HEK293 (cell line): ENCODE measurements at regions not wholly inside any gene's neighbourhood (a gene's known extent, or its start where the extent isn't known, plus 50 kb on each side); places are given as distances from the start of the nearest gene placed in this dataset.

Source experiments
- CTCF ChIA-PET: fragments of 350-600 bp; formaldehyde crosslinking; extraction: SDS; loops from one replicate; lab custom pipeline; 2021; ENCODE audit warnings: antibody characterized with exemption; lab: Yijun Ruan, JAX
- POLR2A ChIA-PET: fragments of 300-600 bp; formaldehyde crosslinking; extraction: SDS; loops from one replicate; lab custom pipeline; 2020; ENCODE audit warnings: antibody characterized with exemption, inconsistent platforms; lab: Yijun Ruan, JAX
- H3K27ac ChIP-seq: fragments of 200-500 bp; sonication (Bioruptor generic); 2 replicates; pipeline ENCODE4 v1.5.1; 2014; ENCODE audit warnings: low read depth, low read length, control low read depth, inconsistent platforms; ENCODE audit errors: extremely low read depth
- H3K36me3 ChIP-seq, 2 experiments: fragments of 200-500 bp in 1 of 2; sonication (Bioruptor generic) in 1 of 2; 1 replicate in 1 of 2; 2 replicates in 1 of 2; pipeline ENCODE4 v1.5.1; 2014 to 2017; ENCODE audit warnings: inconsistent platforms in 2 of 2, low read length in 2 of 2; ENCODE audit not compliant: control insufficient read depth in 2 of 2, insufficient read depth in 1 of 2
- H3K4me1 ChIP-seq: fragments of 200-500 bp; sonication (Bioruptor generic); 2 replicates; pipeline ENCODE4 v1.5.1; 2014; ENCODE audit warnings: mild to moderate bottlenecking, low read length, inconsistent platforms; ENCODE audit not compliant: control insufficient read depth, insufficient read depth
- H3K4me3 ChIP-seq: 2 replicates; pipeline ENCODE4 v1.5.1; 2011; ENCODE audit warnings: low read depth, mild to moderate bottlenecking, control low read depth, low read length, moderate library complexity
- H3K9me3 ChIP-seq: fragments of 200-500 bp; sonication (Bioruptor generic); 2 replicates; pipeline ENCODE4 v1.5.1; 2014; ENCODE audit warnings: low read depth, low read length, inconsistent platforms; ENCODE audit not compliant: control insufficient read depth, insufficient read depth
- GLIS1 ChIP-seq: fragments of 450-650 bp; formaldehyde crosslinking; IDR thresholded peaks from 2 replicates; pipeline ENCODE4 v1.5.1; 2016; ENCODE audit warnings: missing biosample characterization, missing genetic modification characterization
- KLF7 ChIP-seq: fragments of 450-650 bp; formaldehyde crosslinking; IDR thresholded peaks from 2 replicates; pipeline ENCODE4 v1.5.1; 2016; ENCODE audit warnings: missing biosample characterization, missing genetic modification characterization, borderline replicate concordance
- MEIS1 ChIP-seq: sonication (generic); formaldehyde crosslinking; IDR thresholded peaks from 2 replicates; pipeline ENCODE4 v1.8.1; 2022; ENCODE audit warnings: missing genetic modification reagents, mild to moderate bottlenecking, borderline replicate concordance
- ZBTB10 ChIP-seq: fragments of 450-650 bp; formaldehyde crosslinking; IDR thresholded peaks from 2 replicates; pipeline ENCODE4 v1.5.1; 2016; ENCODE audit warnings: missing biosample characterization, missing genetic modification characterization
- ZBTB17 ChIP-seq: fragments of 450-650 bp; formaldehyde crosslinking; IDR thresholded peaks from 2 replicates; pipeline ENCODE4 v1.5.1; 2016; ENCODE audit warnings: missing biosample characterization, missing genetic modification characterization
- ZBTB21 ChIP-seq: fragments of 450-650 bp; formaldehyde crosslinking; IDR thresholded peaks from 2 replicates; pipeline ENCODE4 v1.5.1; 2017; ENCODE audit warnings: missing biosample characterization, missing genetic modification characterization
- ZBTB26 ChIP-seq: fragments of 450-650 bp; formaldehyde crosslinking; optimal IDR thresholded peaks from 2 replicates; pipeline ENCODE3; 2016; ENCODE audit warnings: missing biosample characterization, mild to moderate bottlenecking, missing genetic modification characterization
- ZBTB7A ChIP-seq: fragments of 450-650 bp; formaldehyde crosslinking; IDR thresholded peaks from 2 replicates; pipeline ENCODE4 v1.5.1; 2016; ENCODE audit warnings: low read depth, missing biosample characterization, missing genetic modification characterization
- ZFP37 ChIP-seq: fragments of 450-650 bp; formaldehyde crosslinking; IDR thresholded peaks from 2 replicates; pipeline ENCODE4 v1.5.1; 2016; ENCODE audit warnings: missing biosample characterization, missing genetic modification characterization
- ZNF114 ChIP-seq: fragments of 450-650 bp; formaldehyde crosslinking; IDR thresholded peaks from 2 replicates; pipeline ENCODE4 v1.5.0; 2017; ENCODE audit warnings: missing biosample characterization, missing genetic modification characterization
- ZNF121 ChIP-seq: fragments of 450-650 bp; formaldehyde crosslinking; IDR thresholded peaks from 2 replicates; pipeline ENCODE4 v1.5.1; 2016; ENCODE audit warnings: missing biosample characterization, missing genetic modification characterization
- ZNF169 ChIP-seq: fragments of 450-650 bp; formaldehyde crosslinking; IDR thresholded peaks from 2 replicates; pipeline ENCODE4 v1.5.1; 2016; ENCODE audit warnings: missing biosample characterization, missing genetic modification characterization
- ZNF23 ChIP-seq: fragments of 450-650 bp; formaldehyde crosslinking; IDR thresholded peaks from 2 replicates; pipeline ENCODE4 v1.5.1; 2016; ENCODE audit warnings: missing biosample characterization, missing genetic modification characterization, borderline replicate concordance
- ZNF239 ChIP-seq: fragments of 450-650 bp; formaldehyde crosslinking; IDR thresholded peaks from 2 replicates; pipeline ENCODE4 v1.5.1; 2016; ENCODE audit warnings: missing biosample characterization, missing genetic modification characterization
- ZNF266 ChIP-seq: fragments of 450-650 bp; formaldehyde crosslinking; IDR thresholded peaks from 2 replicates; pipeline ENCODE4 v1.5.1; 2016; ENCODE audit warnings: missing biosample characterization, missing genetic modification characterization, low read depth
- ZNF274 ChIP-seq, 2 experiments: fragments of 200-500 bp in 1 of 2; fragments of 450-650 bp in 1 of 2; sonication (Bioruptor generic) in 1 of 2; formaldehyde crosslinking in 1 of 2; IDR thresholded peaks; 2 replicates each; pipeline versions ENCODE4 v1.5.1 to v1.6.1; 2014 to 2016; ENCODE audit warnings: borderline replicate concordance in 1 of 2, inconsistent platforms in 1 of 2, low read length in 1 of 2, missing biosample characterization in 1 of 2, missing genetic modification characterization in 1 of 2
- ZNF311 ChIP-seq: fragments of 450-650 bp; formaldehyde crosslinking; IDR thresholded peaks from 2 replicates; pipeline ENCODE4 v1.5.1; 2017; ENCODE audit warnings: missing biosample characterization, missing genetic modification characterization, borderline replicate concordance
- ZNF324 ChIP-seq: fragments of 450-650 bp; formaldehyde crosslinking; IDR thresholded peaks from 2 replicates; pipeline ENCODE4 v1.5.1; 2016; ENCODE audit warnings: missing biosample characterization, missing genetic modification characterization
- ZNF37A ChIP-seq: fragments of 450-650 bp; IDR thresholded peaks from 2 replicates; pipeline ENCODE4 v1.5.1; 2018; ENCODE audit warnings: missing biosample characterization, missing genetic modification characterization
- ZNF404 ChIP-seq: fragments of 450-650 bp; formaldehyde crosslinking; IDR thresholded peaks from 2 replicates; pipeline ENCODE4 v1.5.1; 2017; ENCODE audit warnings: missing biosample characterization, missing genetic modification characterization
- ZNF548 ChIP-seq: fragments of 450-650 bp; formaldehyde crosslinking; IDR thresholded peaks from 2 replicates; pipeline ENCODE4 v1.5.1; 2016; ENCODE audit warnings: missing biosample characterization, missing genetic modification characterization
- ZNF561 ChIP-seq: fragments of 450-650 bp; IDR thresholded peaks from 2 replicates; pipeline ENCODE4 v1.5.1; 2018; ENCODE audit warnings: missing biosample characterization, missing genetic modification characterization, borderline replicate concordance
- ZNF596 ChIP-seq: fragments of 450-650 bp; IDR thresholded peaks from 2 replicates; pipeline ENCODE4 v1.5.0; 2018; ENCODE audit warnings: missing biosample characterization, mild to moderate bottlenecking, missing genetic modification characterization, moderate library complexity
- ZNF670 ChIP-seq: fragments of 450-650 bp; formaldehyde crosslinking; IDR thresholded peaks from 2 replicates; pipeline ENCODE4 v1.5.1; 2016; ENCODE audit warnings: missing biosample characterization, missing genetic modification characterization, low read depth
- ZNF792 ChIP-seq: fragments of 450-650 bp; formaldehyde crosslinking; IDR thresholded peaks from 2 replicates; pipeline ENCODE4 v1.5.1; 2016; ENCODE audit warnings: missing biosample characterization, missing genetic modification characterization
- ZSCAN16 ChIP-seq: fragments of 450-650 bp; formaldehyde crosslinking; IDR thresholded peaks from 2 replicates; pipeline ENCODE4 v1.5.1; 2016; ENCODE audit warnings: missing biosample characterization, missing genetic modification characterization
- TF ChIP-seq, protein P1 (sequence below): fragments of 450-650 bp; formaldehyde crosslinking; IDR thresholded peaks from 2 replicates; pipeline ENCODE4 v1.5.1; 2017; ENCODE audit warnings: missing biosample characterization, missing genetic modification characterization
- TF ChIP-seq, protein P2 (sequence below): fragments of 450-650 bp; formaldehyde crosslinking; IDR thresholded peaks from 2 replicates; pipeline ENCODE4 v1.5.1; 2017; ENCODE audit warnings: missing biosample characterization, missing genetic modification characterization
- TF ChIP-seq, protein P3 (sequence below): fragments of 450-650 bp; formaldehyde crosslinking; IDR thresholded peaks from 2 replicates; pipeline ENCODE4 v1.5.1; 2016; ENCODE audit warnings: missing biosample characterization, missing genetic modification characterization

DNA sequence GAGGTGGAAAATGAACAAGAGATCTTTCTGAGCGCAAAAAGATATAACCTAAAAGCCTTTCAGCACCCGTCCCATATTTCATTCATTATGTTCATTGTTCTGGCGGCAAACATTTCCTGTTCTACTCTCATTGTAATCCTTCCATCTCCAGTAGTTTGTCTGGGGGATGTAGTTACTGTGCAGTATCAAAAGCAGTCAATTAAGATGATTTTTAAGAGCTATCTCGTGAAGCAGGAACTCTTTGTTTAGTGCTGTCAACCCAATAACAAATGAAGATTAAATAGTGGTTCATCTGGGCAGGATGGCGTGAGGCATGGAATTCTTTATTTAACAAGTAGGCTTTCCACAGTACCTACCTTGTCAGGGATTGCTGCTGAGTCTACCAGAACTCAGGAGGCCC lies 876.7 kb downstream of the HACE1 start:
- H3K27ac ChIP-seq, result no peak overlapping the region
- POLR2A ChIA-PET, result no interaction called here
- no peak overlapping the region for H3K4me3 ChIP-seq

DNA sequence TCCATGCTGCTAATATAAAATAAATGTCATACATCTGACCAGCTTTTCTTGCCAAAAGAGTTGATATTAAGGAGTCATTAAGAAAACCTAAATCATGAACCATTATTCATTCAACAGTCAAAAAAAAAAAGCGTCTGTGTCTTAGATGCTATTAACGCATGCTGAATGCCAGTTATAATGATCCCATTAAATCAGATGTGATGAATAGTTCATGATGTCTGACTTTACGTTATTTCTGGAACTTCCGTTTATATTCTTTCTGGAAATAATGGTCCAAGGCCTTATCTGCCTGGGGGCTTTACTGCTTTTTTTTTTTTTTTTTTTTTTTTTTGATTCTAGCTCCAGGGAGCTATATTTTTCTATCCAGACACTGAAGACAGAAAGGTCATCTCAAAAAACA lies 877.1 kb downstream of the HACE1 start:
- Histone ChIP-seq H3K4me3 (no peak overlapping the region), H3K9me3 (no peaks in the 10 kb centered on the region), H3K36me3 (no peaks in the 10 kb centered on the region), H3K27ac (no peak overlapping the region), H3K4me1 (no peaks in the 10 kb centered on the region)
- ChIA-PET POLR2A (no interaction called here), CTCF (no interaction called here)
- TF ChIP-seq ZBTB10 (tag by site-specific recombination), result no peak
- TF ChIP-seq ZNF561 (tag by site-specific recombination), result no peak
- TF ChIP-seq ZBTB7A (tag by site-specific recombination), result no peak
- TF ChIP-seq ZNF239 (tag by site-specific recombination), result no peak
- TF ChIP-seq ZNF596 (tag by site-specific recombination), result no peak
- TF ChIP-seq ZNF23 (tag by site-specific recombination), result no peak
- no peak for TF ChIP-seq ZNF548
- TF ChIP-seq ZNF169, result no peak
- no peak for TF ChIP-seq ZNF404 (tag by site-specific recombination)
- no peak for TF ChIP-seq MEIS1
- TF ChIP-seq, protein P1, sequence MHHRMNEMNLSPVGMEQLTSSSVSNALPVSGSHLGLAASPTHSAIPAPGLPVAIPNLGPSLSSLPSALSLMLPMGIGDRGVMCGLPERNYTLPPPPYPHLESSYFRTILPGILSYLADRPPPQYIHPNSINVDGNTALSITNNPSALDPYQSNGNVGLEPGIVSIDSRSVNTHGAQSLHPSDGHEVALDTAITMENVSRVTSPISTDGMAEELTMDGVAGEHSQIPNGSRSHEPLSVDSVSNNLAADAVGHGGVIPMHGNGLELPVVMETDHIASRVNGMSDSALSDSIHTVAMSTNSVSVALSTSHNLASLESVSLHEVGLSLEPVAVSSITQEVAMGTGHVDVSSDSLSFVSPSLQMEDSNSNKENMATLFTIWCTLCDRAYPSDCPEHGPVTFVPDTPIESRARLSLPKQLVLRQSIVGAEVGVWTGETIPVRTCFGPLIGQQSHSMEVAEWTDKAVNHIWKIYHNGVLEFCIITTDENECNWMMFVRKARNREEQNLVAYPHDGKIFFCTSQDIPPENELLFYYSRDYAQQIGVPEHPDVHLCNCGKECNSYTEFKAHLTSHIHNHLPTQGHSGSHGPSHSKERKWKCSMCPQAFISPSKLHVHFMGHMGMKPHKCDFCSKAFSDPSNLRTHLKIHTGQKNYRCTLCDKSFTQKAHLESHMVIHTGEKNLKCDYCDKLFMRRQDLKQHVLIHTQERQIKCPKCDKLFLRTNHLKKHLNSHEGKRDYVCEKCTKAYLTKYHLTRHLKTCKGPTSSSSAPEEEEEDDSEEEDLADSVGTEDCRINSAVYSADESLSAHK (tag by site-specific recombination), result no peak
- no peak for TF ChIP-seq ZNF37A (tag by site-specific recombination)
- TF ChIP-seq ZNF274 (IDR thresholded peaks at IDR 0.05; ENCODE audit: low read length), result no peak
- TF ChIP-seq ZNF274 (tag by site-specific recombination; IDR thresholded peaks at IDR 0.05; ENCODE audit: borderline replicate concordance), result no peak

More for the DNA sequence above, 876.7 kb downstream of the HACE1 start:
- H3K36me3 ChIP-seq, result no peaks in the 10 kb centered on the region
- H3K4me1 ChIP-seq, result no peaks in the 10 kb centered on the region
- TF ChIP-seq ZBTB21 (tag by site-specific recombination) (no peak), ZNF121 (tag by site-specific recombination) (no peak), ZBTB26 (tag by site-specific recombination) (no peak), ZFP37 (tag by site-specific recombination) (no peak), KLF7 (tag by site-specific recombination) (no peak), ZNF114 (tag by site-specific recombination) (no peak), GLIS1 (tag by site-specific recombination) (no peak), ZNF324 (tag by site-specific recombination) (no peak), ZNF311 (no peak), ZNF596 (tag by site-specific recombination) (no peak), ZBTB7A (tag by site-specific recombination) (no peak), ZBTB17 (tag by site-specific recombination) (no peak), ZNF266 (tag by site-specific recombination) (no peak), ZSCAN16 (tag by site-specific recombination) (no peak), ZNF792 (tag by site-specific recombination) (no peak), ZNF670 (tag by site-specific recombination) (no peak)
- TF ChIP-seq, protein P2, sequence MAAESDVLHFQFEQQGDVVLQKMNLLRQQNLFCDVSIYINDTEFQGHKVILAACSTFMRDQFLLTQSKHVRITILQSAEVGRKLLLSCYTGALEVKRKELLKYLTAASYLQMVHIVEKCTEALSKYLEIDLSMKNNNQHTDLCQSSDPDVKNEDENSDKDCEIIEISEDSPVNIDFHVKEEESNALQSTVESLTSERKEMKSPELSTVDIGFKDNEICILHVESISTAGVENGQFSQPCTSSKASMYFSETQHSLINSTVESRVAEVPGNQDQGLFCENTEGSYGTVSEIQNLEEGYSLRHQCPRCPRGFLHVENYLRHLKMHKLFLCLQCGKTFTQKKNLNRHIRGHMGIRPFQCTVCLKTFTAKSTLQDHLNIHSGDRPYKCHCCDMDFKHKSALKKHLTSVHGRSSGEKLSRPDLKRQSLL (tag by site-specific recombination), result no peak
- TF ChIP-seq, protein P3, sequence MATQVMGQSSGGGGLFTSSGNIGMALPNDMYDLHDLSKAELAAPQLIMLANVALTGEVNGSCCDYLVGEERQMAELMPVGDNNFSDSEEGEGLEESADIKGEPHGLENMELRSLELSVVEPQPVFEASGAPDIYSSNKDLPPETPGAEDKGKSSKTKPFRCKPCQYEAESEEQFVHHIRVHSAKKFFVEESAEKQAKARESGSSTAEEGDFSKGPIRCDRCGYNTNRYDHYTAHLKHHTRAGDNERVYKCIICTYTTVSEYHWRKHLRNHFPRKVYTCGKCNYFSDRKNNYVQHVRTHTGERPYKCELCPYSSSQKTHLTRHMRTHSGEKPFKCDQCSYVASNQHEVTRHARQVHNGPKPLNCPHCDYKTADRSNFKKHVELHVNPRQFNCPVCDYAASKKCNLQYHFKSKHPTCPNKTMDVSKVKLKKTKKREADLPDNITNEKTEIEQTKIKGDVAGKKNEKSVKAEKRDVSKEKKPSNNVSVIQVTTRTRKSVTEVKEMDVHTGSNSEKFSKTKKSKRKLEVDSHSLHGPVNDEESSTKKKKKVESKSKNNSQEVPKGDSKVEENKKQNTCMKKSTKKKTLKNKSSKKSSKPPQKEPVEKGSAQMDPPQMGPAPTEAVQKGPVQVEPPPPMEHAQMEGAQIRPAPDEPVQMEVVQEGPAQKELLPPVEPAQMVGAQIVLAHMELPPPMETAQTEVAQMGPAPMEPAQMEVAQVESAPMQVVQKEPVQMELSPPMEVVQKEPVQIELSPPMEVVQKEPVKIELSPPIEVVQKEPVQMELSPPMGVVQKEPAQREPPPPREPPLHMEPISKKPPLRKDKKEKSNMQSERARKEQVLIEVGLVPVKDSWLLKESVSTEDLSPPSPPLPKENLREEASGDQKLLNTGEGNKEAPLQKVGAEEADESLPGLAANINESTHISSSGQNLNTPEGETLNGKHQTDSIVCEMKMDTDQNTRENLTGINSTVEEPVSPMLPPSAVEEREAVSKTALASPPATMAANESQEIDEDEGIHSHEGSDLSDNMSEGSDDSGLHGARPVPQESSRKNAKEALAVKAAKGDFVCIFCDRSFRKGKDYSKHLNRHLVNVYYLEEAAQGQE (tag by site-specific recombination), result no peak
- CTCF ChIA-PET, result no interaction called here
- no peaks in the 10 kb centered on the region for H3K9me3 ChIP-seq
